ENCODE measurements at regions not wholly inside any gene's neighbourhood (a gene's known extent, or its start where the extent isn't known, plus 50 kb on each side); places are given as distances from the start of the nearest gene placed in this dataset.

GRCh38 chr3:146308222-146308621 is 57.3 kb upstream of the PLSCR4 start:
- no peak for DNase-seq

GRCh38 chr3:146307456-146307725 is 56.5 kb upstream of the PLSCR4 start:
- no peak for DNase-seq

GRCh38 chr3:146306656-146307455 is 56.0 kb upstream of the PLSCR4 start:
- no peak for DNase-seq

GRCh38 chr3:146305808-146306423 is 55.0 kb upstream of the PLSCR4 start:
- DNase-seq: no peak

- DNase-seq: no peak
Measured at GRCh38 chr3:146300768-146301167, 49.9 kb upstream of the PLSCR4 start.
